Gastrocnemius medialis (tissue), 4 donors: ENCODE measurements at regions not wholly inside any gene's neighbourhood (a gene's known extent, or its start where the extent isn't known, plus 50 kb on each side); places are given as distances from the start of the nearest gene placed in this dataset.
"Not testable (repeated sequence)": the region's sequence is repeated elsewhere in the genome, so short reads cannot be mapped to it uniquely, and the experiment has no call there.

ENCODE experiments used
- ATAC-seq, 2 donors: fragments of 150-250 bp; one replicate each; pipeline ENCODE4 v1.9.1; 2016
- DNase-seq, 2 donors: peaks; one replicate each; pipeline ENCODE4 v3.0.0-alpha.2; 2019
- H3K27ac ChIP-seq, 4 donors: fragments of 200-600 bp; sonication (generic); 1 replicate in 1 of 4; 2 replicates in 3 of 4; pipeline ENCODE4 v1.5.1; 2016 to 2018; ENCODE audit warnings: mild to moderate bottlenecking in 2 of 4, moderate library complexity in 1 of 4
- H3K27me3 ChIP-seq, 3 donors: fragments of 200-600 bp; sonication (generic) in 2 of 3; 1 replicate in 1 of 3; 2 replicates in 2 of 3; pipeline versions ENCODE4 v1.5.1 to v1.6.0; 2016 to 2019; ENCODE audit warnings: mild to moderate bottlenecking in 1 of 3, moderate library complexity in 1 of 3
- H3K36me3 ChIP-seq, 2 donors: fragments of 200-600 bp; sonication (generic) in 1 of 2; one replicate each; pipeline ENCODE4 v1.5.1; 2017 to 2018
- H3K4me1 ChIP-seq, 2 donors: fragments of 200-600 bp; sonication (generic) in 1 of 2; one replicate each; pipeline ENCODE4 v1.5.1; 2016 to 2017; ENCODE audit warnings: mild to moderate bottlenecking in 2 of 2
- H3K4me3 ChIP-seq, 4 donors: fragments of 200-600 bp; sonication (generic) in 3 of 4; 1 replicate in 1 of 4; 2 replicates in 3 of 4; pipeline ENCODE4 v1.5.1; 2016 to 2019; ENCODE audit warnings: mild to moderate bottlenecking in 2 of 4
- H3K9me3 ChIP-seq, 3 donors: fragments of 200-600 bp; sonication (generic) in 2 of 3; 1 replicate in 1 of 3; 2 replicates in 2 of 3; pipeline ENCODE4 v1.5.1; 2016 to 2019
- CTCF ChIP-seq, 5 experiments: fragments of 450-650 bp in 3 of 5; fragments of 200-600 bp in 2 of 5; sonication (generic) in 2 of 5; IDR thresholded peaks in 4 of 5; conservative IDR thresholded peaks in 1 of 5; 1 replicate in 4 of 5; 2 replicates in 1 of 5; pipeline ENCODE4 v1.5.1; 2016 to 2019; ENCODE audit warnings: antibody characterized with exemption in 5 of 5, mild to moderate bottlenecking in 3 of 5, moderate library complexity in 3 of 5
- POLR2A ChIP-seq, 2 donors: fragments of 450-650 bp; IDR thresholded peaks; one replicate each; pipeline ENCODE4 v1.6.1; 2017; ENCODE audit warnings: antibody characterized with exemption in 2 of 2, mild to moderate bottlenecking in 2 of 2, moderate library complexity in 2 of 2
- in situ Hi-C, 4 donors: fragments of 200-750 bp; cut with MboI; loops; one replicate each; pipeline versions ENCODE4 v1.15.0 to v1.8.0; 2017; ENCODE audit warnings: low sequenced_read_pairs in 4 of 4
- intact Hi-C: fragments of 100-400 bp; cut with DNase I; formaldehyde crosslinking; loops from one replicate; pipeline ENCODE4 v1.15.1; 2023; ENCODE audit warnings: low total_unique reads

- no peaks in the 10 kb centered on the region for H3K36me3 ChIP-seq
- TF ChIP-seq POLR2A (IDR thresholded peaks at IDR 0.05) (no peak), CTCF (IDR thresholded peaks at IDR 0.05 in 4 of 5, conservative IDR thresholded peaks at IDR 0.05 in 1 of 5) (no peak)
- in situ Hi-C loops, result no loop called here
- DNase-seq (no peak), ATAC-seq (no peak)
- H3K9me3 ChIP-seq, result no peaks in the 10 kb centered on the region
- H3K27me3 ChIP-seq, result no peaks in the 10 kb centered on the region
- intact Hi-C loops, result loop anchor here (2.0 to 5.0 kb wide), 2 partner anchors 56 to 711 kb away; no protein-coding TSS in a partner anchor
- H3K27ac ChIP-seq, result peak overlapping the region in 3 of 4 donors; percentile 70 to 74 (median 73)
- H3K4me1 ChIP-seq, result peaks cover 0 to 4% of the 10 kb centered on the region in 2 donors
- no peak overlapping the region for H3K4me3 ChIP-seq
Measured at GRCh38 chr2:226086190-226086589, 686.7 kb downstream of the NYAP2 start.

- H3K9me3 ChIP-seq, DNase-seq, H3K27me3 ChIP-seq, H3K4me3 ChIP-seq, H3K4me1 ChIP-seq, H3K36me3 ChIP-seq, ATAC-seq, in situ Hi-C loops, H3K27ac ChIP-seq: not testable (repeated sequence)
- intact Hi-C loops, result loop anchor here (5.0 kb wide), 1 partner anchor 57 kb away; no protein-coding TSS in a partner anchor
Measured at GRCh38 chr2:226085425-226085824, 685.9 kb downstream of the NYAP2 start.

- H3K9me3 ChIP-seq, result no peaks in the 10 kb centered on the region
- H3K4me3 ChIP-seq, result no peak overlapping the region
- peaks cover 0 to 12% of the 10 kb centered on the region in 2 donors for H3K4me1 ChIP-seq
- no peaks in the 10 kb centered on the region for H3K36me3 ChIP-seq
- H3K27me3 ChIP-seq, result no peaks in the 10 kb centered on the region
- TF ChIP-seq CTCF (IDR thresholded peaks at IDR 0.05 in 4 of 5, conservative IDR thresholded peaks at IDR 0.05 in 1 of 5) (no peak), POLR2A (IDR thresholded peaks at IDR 0.05) (no peak)
- in situ Hi-C loops, result no loop called here
- intact Hi-C loops, result no loop called here
- H3K27ac ChIP-seq, result no peak overlapping the region
- no peak for DNase-seq
- no peak for ATAC-seq
Measured at GRCh38 chr2:226080334-226080733, 680.8 kb downstream of the NYAP2 start.

GRCh38 chr2:226079671-226080181 lies 680.2 kb downstream of the NYAP2 start:
- peaks cover 0 to 12% of the 10 kb centered on the region in 2 donors for H3K4me1 ChIP-seq
- H3K36me3 ChIP-seq, result no peaks in the 10 kb centered on the region
- DNase-seq, result no peak
- intact Hi-C loops (no loop called here), in situ Hi-C loops (no loop called here)
- no peaks in the 10 kb centered on the region for H3K9me3 ChIP-seq
- no peak overlapping the region for H3K27ac ChIP-seq
- ATAC-seq, result no peak
- TF ChIP-seq POLR2A (IDR thresholded peaks at IDR 0.05) (no peak), CTCF (IDR thresholded peaks at IDR 0.05 in 4 of 5, conservative IDR thresholded peaks at IDR 0.05 in 1 of 5) (no peak)
- no peak overlapping the region for H3K4me3 ChIP-seq
- no peaks in the 10 kb centered on the region for H3K27me3 ChIP-seq

GRCh38 chr2:226079196-226079595 lies 679.7 kb downstream of the NYAP2 start:
- TF ChIP-seq CTCF (IDR thresholded peaks at IDR 0.05 in 4 of 5, conservative IDR thresholded peaks at IDR 0.05 in 1 of 5), result no peak
- TF ChIP-seq POLR2A (IDR thresholded peaks at IDR 0.05), result no peak
- intact Hi-C loops (no loop called here), in situ Hi-C loops (no loop called here)
- H3K4me1 ChIP-seq, result peaks cover 0 to 12% of the 10 kb centered on the region in 2 donors
- no peaks in the 10 kb centered on the region for H3K27me3 ChIP-seq
- H3K4me3 ChIP-seq, result no peak overlapping the region
- H3K27ac ChIP-seq, result no peak overlapping the region
- no peaks in the 10 kb centered on the region for H3K9me3 ChIP-seq
- H3K36me3 ChIP-seq, result no peaks in the 10 kb centered on the region
- ATAC-seq, result no peak
- DNase-seq, result no peak
